Activated CD8-positive, alpha-beta T cell treated with anti-CD3 and anti-CD28 coated beads, Interleukin-2, amount 10 ng/mL, durations not matched to agents 7 days and 5 days (primary cell): ENCODE measurements at regions not wholly inside any gene's neighbourhood (a gene's known extent, or its start where the extent isn't known, plus 50 kb on each side); places are given as distances from the start of the nearest gene placed in this dataset.

Experiments
- ATAC-seq: fragments of 150-1000 bp; cut with Tn5 transposase; one replicate; pipeline ENCODE4 v1.10.0; 2021; ENCODE audit warnings: moderate library complexity
- CTCF ChIA-PET: fragments of 350-600 bp; sonication (Branson Sonifier 250); formaldehyde crosslinking; loops from one replicate; lab custom pipeline; 2021; ENCODE audit warnings: antibody characterized with exemption; lab: Charles Lee
- POLR2A ChIA-PET: fragments of 350-600 bp; sonication (Branson Sonifier 250); formaldehyde crosslinking; loops from one replicate; lab custom pipeline; 2021; ENCODE audit warnings: antibody characterized with exemption; lab: Charles Lee
- DNase-seq: peaks from one replicate; pipeline ENCODE4 v3.0.0-alpha.2; 2020
- H3K27ac Mint-ChIP-seq: one replicate; pipeline ENCODE4 v1.8.0; 2021; ENCODE audit warnings: mild to moderate bottlenecking, mixed read lengths
- H3K27me3 Mint-ChIP-seq: one replicate; pipeline ENCODE4 v1.8.0; 2021; ENCODE audit warnings: low read depth, mixed read lengths
- H3K36me3 Mint-ChIP-seq: one replicate; pipeline ENCODE4 v1.8.0; 2021; ENCODE audit warnings: low read depth, mixed read lengths
- H3K4me1 Mint-ChIP-seq: one replicate; pipeline ENCODE4 v1.8.0; 2021; ENCODE audit warnings: low read depth, mixed read lengths
- H3K4me3 Mint-ChIP-seq: one replicate; pipeline ENCODE4 v1.8.0; 2021; ENCODE audit warnings: mild to moderate bottlenecking, mixed read lengths
- H3K9me3 Mint-ChIP-seq: one replicate; pipeline ENCODE4 v1.8.0; 2022; ENCODE audit warnings: mixed read lengths; ENCODE audit not compliant: insufficient read depth

DNA sequence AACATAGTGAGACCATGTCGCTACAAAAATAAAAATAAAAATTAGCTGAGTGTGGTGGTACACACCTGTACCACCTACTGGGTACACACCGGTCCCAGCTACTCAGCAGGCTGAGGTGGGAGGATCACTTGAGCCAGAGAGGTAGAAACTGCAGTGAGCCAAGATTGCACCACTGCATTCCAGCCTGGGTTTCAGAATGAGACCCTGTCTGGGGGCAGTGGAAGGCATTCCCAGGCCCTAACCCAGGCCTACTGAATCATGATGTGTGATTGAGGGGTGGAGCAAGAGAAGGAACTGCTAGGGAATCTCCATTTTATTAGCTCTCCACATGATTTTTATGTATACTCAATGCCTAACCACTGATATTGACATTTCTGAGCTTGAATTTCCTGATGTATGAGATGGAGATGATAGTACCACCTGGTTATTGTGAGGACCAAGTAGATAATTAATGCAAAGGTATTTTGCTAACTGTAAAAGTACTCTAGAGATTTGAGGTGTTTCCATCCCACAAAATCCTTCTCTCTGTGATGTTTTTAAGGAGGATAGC lies 169.5 kb upstream of the UMPS start:
- ChIA-PET POLR2A (no interaction called here), CTCF (interaction anchor here (0.6 to 6.4 kb wide), 16 partner anchors 9 to 209 kb away, joined by 3 to 44 read pairs (median 4); no protein-coding TSS in a partner anchor)
- no peaks in the 10 kb centered on the region for H3K9me3 Mint-ChIP-seq
- peaks cover 55% of the 10 kb centered on the region for H3K27me3 Mint-ChIP-seq
- no peaks in the 10 kb centered on the region for H3K4me1 Mint-ChIP-seq
- no peak overlapping the region for H3K4me3 Mint-ChIP-seq
- H3K27ac Mint-ChIP-seq: no peak overlapping the region
- H3K36me3 Mint-ChIP-seq: no peaks in the 10 kb centered on the region
- no peak for ATAC-seq
- DNase-seq: no peak

DNA sequence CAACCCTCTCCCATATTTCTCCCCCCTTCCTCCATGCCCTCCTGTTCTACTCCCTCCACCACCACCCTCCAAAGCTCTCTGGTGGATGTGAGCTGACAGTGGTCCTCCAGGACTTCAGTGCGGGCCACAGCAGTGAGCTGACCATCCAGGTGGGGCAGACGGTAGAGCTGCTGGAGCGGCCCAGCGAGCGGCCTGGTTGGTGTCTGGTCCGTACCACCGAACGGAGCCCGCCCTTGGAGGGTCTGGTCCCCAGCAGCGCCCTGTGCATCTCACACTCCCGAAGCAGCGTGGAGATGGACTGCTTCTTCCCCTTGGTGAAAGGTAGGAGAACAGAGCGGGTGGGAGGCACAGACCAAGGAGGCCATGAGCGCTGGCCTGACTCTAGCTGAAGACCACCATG lies 167.5 kb upstream of the UMPS start:
- Mint-ChIP-seq H3K36me3 (no peaks in the 10 kb centered on the region), H3K9me3 (no peaks in the 10 kb centered on the region), H3K4me3 (no peak overlapping the region), H3K4me1 (peaks cover 7% of the 10 kb centered on the region), H3K27ac (no peak overlapping the region), H3K27me3 (peaks cover 47% of the 10 kb centered on the region)
- ATAC-seq (no peak), DNase-seq (no peak)
- ChIA-PET POLR2A (interaction anchor here (0.6 kb wide), 1 partner anchor 856 kb away, joined by 3 read pairs; no protein-coding TSS in a partner anchor), CTCF (interaction anchor here (4.8 kb wide), 1 partner anchor 126 kb away, joined by 56 read pairs; no protein-coding TSS in a partner anchor)

DNA sequence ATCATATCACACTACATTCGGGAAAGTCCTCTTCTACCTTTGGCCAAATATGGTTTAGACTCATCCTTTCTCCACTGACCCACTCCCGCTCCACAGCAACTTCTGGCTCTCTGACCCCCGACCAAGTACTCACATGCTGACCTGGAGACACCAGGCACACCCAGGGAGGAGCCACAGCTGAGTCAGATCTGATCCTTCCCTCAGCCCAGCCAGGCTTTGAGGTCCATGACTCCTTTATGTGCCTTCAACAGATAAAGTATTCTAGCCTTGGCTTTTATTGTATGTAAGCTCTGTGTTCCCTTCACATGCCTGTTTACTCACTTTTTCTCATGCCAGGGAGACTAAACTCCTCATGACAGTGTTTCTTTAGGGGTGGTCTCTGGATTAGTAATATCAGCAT lies 166.9 kb upstream of the UMPS start:
- no peak for ATAC-seq
- CTCF ChIA-PET: interaction anchor here (1.0 to 4.8 kb wide), 2 partner anchors 10 to 125 kb away, joined by 3 to 56 read pairs; no protein-coding TSS in a partner anchor
- Mint-ChIP-seq H3K4me3 (no peak overlapping the region), H3K27me3 (peaks cover 46% of the 10 kb centered on the region), H3K9me3 (no peaks in the 10 kb centered on the region), H3K4me1 (peaks cover 7% of the 10 kb centered on the region), H3K36me3 (no peaks in the 10 kb centered on the region), H3K27ac (no peak overlapping the region)
- POLR2A ChIA-PET: no interaction called here
- no peak for DNase-seq

DNA sequence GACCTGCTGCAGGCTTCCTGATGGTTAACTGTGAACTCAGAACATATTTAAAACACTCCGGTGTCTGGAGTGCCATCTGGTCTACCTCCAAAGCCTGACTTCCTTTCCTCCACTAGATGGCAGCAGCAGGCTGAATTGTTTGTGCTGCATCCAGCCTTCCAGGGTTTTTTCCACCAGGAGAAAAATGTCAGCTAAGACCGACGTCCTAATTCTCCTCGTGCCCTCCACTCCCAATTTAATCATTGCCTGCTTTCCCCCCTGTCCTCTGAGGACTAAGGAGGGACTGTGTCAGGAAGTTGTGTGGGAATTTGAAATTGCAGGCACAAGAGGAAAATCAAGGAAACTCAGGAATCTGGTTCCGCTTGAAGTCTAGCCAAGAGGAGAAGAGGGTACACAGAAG lies 165.2 kb upstream of the UMPS start:
- ATAC-seq: no peak
- H3K9me3 Mint-ChIP-seq: no peaks in the 10 kb centered on the region
- DNase-seq: peak; percentile 67
- peaks cover 49% of the 10 kb centered on the region for H3K27me3 Mint-ChIP-seq
- no peak overlapping the region for H3K4me3 Mint-ChIP-seq
- ChIA-PET CTCF (interaction anchor here (4.8 kb wide), 1 partner anchor 124 kb away, joined by 56 read pairs; no protein-coding TSS in a partner anchor), POLR2A (no interaction called here)
- H3K4me1 Mint-ChIP-seq: peaks cover 7% of the 10 kb centered on the region
- no peak overlapping the region for H3K27ac Mint-ChIP-seq
- no peaks in the 10 kb centered on the region for H3K36me3 Mint-ChIP-seq

DNA sequence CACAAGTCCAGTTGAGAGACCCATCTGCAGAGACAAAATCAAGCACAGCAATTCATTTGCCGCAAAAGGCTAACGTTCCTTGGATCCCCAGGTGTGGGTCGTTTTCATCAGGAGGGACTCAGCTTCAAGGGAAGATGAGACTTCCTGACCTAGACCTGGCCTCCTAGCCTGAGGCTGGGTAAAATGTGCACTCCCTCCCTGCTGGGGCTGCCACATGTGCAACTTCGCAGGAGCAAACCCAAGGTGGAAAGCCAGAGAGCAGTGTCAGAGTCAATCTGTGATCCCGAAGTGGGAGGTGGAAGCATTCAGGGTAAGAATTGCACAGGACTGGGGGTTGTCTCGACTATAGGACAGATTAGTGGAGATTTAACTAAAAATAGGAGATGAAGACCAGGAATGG lies 164.7 kb upstream of the UMPS start:
- no peak for ATAC-seq
- no peak overlapping the region for H3K27ac Mint-ChIP-seq
- H3K4me3 Mint-ChIP-seq: no peak overlapping the region
- H3K27me3 Mint-ChIP-seq: peaks cover 46% of the 10 kb centered on the region
- no peaks in the 10 kb centered on the region for H3K36me3 Mint-ChIP-seq
- ChIA-PET POLR2A (no interaction called here), CTCF (interaction anchor here (0.5 to 4.8 kb wide), 7 partner anchors 12 to 561 kb away, joined by 3 to 56 read pairs (median 3); no protein-coding TSS in a partner anchor)
- peaks cover 7% of the 10 kb centered on the region for H3K4me1 Mint-ChIP-seq
- DNase-seq: no peak
- no peaks in the 10 kb centered on the region for H3K9me3 Mint-ChIP-seq

DNA sequence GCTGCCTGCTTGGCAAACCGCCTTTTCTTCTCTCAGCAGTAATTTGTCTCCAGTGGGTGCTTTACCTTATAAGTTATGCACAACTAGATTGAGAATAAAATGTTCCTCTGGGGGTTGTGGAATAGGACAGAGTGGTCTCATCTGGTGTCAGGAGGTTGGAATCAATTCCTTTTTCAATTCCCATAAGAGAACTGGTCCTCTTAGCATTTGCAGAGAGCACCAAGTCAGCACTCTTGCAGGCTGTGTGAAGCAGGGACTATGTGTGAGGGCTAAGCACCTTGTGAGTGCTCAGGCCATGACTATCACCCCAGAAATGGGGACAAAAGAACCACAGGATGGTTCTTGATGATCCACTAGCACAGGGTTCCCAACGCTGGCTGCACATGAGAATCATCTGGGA lies 163.6 kb upstream of the UMPS start:
- Mint-ChIP-seq H3K9me3 (no peaks in the 10 kb centered on the region), H3K4me1 (peaks cover 7% of the 10 kb centered on the region), H3K36me3 (no peaks in the 10 kb centered on the region), H3K27ac (no peak overlapping the region), H3K27me3 (peaks cover 42% of the 10 kb centered on the region), H3K4me3 (no peak overlapping the region)
- ChIA-PET POLR2A (no interaction called here), CTCF (interaction anchor here (4.8 kb wide), 1 partner anchor 122 kb away, joined by 56 read pairs; no protein-coding TSS in a partner anchor)
- ATAC-seq (no peak), DNase-seq (no peak)

DNA sequence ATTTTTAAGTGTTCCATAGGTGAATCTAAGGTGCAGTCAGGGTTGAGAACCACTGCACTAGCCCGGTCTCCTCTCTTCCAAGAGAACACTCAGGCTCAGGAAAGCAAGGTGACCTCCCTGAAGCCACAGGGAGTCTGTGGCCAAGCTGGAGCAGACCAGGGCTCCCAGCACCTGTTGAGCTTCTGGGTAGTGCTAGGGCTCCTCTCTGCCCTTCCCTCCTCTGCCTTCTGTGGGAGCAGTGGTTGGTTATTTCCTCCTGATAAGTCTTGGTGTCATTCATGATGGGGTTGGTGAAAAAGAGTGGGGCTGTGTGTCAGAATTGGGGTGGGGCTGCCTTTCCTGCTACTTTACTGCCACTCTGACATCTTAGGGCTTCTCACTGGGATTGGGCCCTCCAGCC lies 163.1 kb upstream of the UMPS start:
- Mint-ChIP-seq H3K27me3 (peaks cover 38% of the 10 kb centered on the region), H3K36me3 (no peaks in the 10 kb centered on the region), H3K4me1 (peaks cover 7% of the 10 kb centered on the region), H3K27ac (no peak overlapping the region), H3K4me3 (no peak overlapping the region), H3K9me3 (no peaks in the 10 kb centered on the region)
- ChIA-PET POLR2A (no interaction called here), CTCF (interaction anchor here (4.1 kb wide), 1 partner anchor 122 kb away, joined by 22 read pairs; no protein-coding TSS in a partner anchor)
- no peak for DNase-seq
- ATAC-seq: no peak

DNA sequence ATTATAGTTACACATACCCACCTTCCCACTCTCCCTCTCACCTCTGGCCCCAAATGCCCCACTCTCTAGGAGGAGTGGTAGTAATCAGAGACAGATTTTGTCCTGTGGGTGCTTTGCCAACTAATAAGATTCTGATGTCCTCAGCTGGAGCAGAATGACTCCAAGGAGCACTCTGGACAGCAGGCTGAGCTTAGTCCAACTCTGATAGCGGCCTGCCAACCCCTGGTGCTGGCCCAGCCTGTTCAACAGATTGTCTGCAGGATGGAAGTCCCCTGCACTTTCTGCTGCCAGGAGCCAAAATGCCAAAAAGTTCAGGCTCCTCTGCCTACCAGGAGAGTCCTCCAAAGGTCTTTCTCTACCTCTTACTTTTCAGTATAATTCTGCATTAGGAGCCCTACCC lies 160.5 kb upstream of the UMPS start:
- no peaks in the 10 kb centered on the region for H3K36me3 Mint-ChIP-seq
- peaks cover 30% of the 10 kb centered on the region for H3K27me3 Mint-ChIP-seq
- H3K27ac Mint-ChIP-seq: no peak overlapping the region
- no peak overlapping the region for H3K4me3 Mint-ChIP-seq
- ChIA-PET CTCF (interaction anchor here (1.3 to 4.1 kb wide), 4 partner anchors 10 to 119 kb away, joined by 3 to 25 read pairs (median 13); no protein-coding TSS in a partner anchor), POLR2A (no interaction called here)
- H3K4me1 Mint-ChIP-seq: peaks cover 17% of the 10 kb centered on the region
- no peaks in the 10 kb centered on the region for H3K9me3 Mint-ChIP-seq
- DNase-seq (no peak), ATAC-seq (no peak)

DNA sequence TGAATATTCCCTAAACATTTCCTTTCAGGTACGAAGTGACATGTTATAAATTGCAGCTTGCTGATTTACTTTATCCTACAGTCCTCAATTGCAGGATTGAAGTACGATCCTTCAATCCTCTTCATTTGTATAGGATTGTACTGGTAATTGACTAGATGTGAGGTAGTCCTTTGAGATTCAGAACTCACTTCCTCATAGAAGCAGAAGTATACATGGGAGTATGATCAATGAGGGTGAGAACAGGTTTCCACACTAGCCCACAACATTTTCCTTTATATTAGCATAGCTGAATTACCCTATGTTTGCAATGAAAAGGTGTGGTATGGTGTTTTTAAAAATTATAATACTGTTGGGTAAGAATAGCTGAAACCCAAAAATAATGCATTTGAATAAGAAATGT lies 160.0 kb upstream of the UMPS start:
- Mint-ChIP-seq H3K27ac (no peak overlapping the region), H3K4me1 (peaks cover 21% of the 10 kb centered on the region), H3K9me3 (no peaks in the 10 kb centered on the region), H3K4me3 (no peak overlapping the region), H3K36me3 (no peaks in the 10 kb centered on the region), H3K27me3 (peaks cover 30% of the 10 kb centered on the region)
- POLR2A ChIA-PET: no interaction called here
- DNase-seq (no peak), ATAC-seq (no peak)
- CTCF ChIA-PET: interaction anchor here (1.3 to 4.1 kb wide), 4 partner anchors 10 to 119 kb away, joined by 3 to 25 read pairs (median 13); no protein-coding TSS in a partner anchor

DNA sequence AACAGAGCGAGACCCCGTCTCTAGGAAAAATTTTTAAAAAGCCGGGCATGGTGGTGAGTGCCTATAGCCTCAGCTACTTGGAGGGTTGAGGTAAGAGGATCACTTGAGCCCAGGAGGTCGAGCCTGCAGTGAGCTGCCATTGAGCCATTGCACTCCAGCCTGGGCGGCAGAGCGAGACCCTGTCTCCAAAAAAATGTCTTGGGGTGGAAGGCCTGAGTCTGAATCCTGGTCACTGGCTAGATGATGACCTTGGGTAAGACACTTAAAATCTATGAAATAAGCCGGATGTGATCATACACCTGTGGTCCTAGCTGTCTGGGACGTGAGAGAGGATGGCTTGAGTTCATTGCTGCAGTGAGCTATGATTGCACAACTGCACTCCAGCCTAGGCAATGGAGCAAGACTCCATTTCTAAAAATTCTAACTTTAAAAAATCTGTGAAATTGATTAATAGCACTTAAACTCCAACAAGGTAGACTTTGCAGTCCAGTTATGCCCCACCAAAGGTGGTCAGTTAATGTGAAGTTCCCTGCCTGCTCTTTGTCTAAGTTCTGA lies 157.3 kb upstream of the UMPS start:
- peaks cover 31% of the 10 kb centered on the region for H3K27me3 Mint-ChIP-seq
- ATAC-seq (no peak), DNase-seq (no peak)
- ChIA-PET CTCF (interaction anchor here (2.0 to 2.7 kb wide), 2 partner anchors 13 to 116 kb away, joined by 8 to 24 read pairs; no protein-coding TSS in a partner anchor), POLR2A (no interaction called here)
- H3K9me3 Mint-ChIP-seq: no peaks in the 10 kb centered on the region
- no peak overlapping the region for H3K4me3 Mint-ChIP-seq
- H3K27ac Mint-ChIP-seq: no peak overlapping the region
- peaks cover 27% of the 10 kb centered on the region for H3K4me1 Mint-ChIP-seq
- H3K36me3 Mint-ChIP-seq: no peaks in the 10 kb centered on the region

DNA sequence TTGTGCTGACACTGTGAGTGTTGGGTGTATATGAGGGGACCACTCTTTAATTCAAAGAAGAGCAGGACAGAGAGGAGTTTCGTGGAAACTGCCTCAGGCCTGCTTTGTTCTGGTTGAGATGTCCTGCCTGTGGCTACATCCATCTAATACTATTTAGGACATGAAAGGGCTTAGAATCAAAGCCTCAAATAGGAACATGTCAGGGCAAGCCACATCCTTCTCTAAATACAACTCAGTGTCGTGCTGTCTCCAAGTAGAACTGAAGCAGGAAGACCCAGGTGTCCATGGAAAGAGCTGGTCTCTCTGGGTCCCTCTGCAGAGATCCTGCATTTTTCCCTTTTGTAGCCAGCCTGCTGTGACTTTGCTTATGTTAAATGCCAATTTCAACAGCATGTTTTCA lies 156.2 kb upstream of the UMPS start:
- POLR2A ChIA-PET: no interaction called here
- H3K9me3 Mint-ChIP-seq: no peaks in the 10 kb centered on the region
- no peaks in the 10 kb centered on the region for H3K36me3 Mint-ChIP-seq
- CTCF ChIA-PET: interaction anchor here (0.9 to 2.7 kb wide), 3 partner anchors 13 to 115 kb away, joined by 4 to 24 read pairs (median 5); no protein-coding TSS in a partner anchor
- DNase-seq (no peak), ATAC-seq (no peak)
- H3K4me1 Mint-ChIP-seq: peaks cover 27% of the 10 kb centered on the region
- H3K4me3 Mint-ChIP-seq: no peak overlapping the region
- H3K27ac Mint-ChIP-seq: no peak overlapping the region
- peaks cover 31% of the 10 kb centered on the region for H3K27me3 Mint-ChIP-seq
